LNCaP clone FGC (cell line): ENCODE measurements at regions not wholly inside any gene's neighbourhood (a gene's known extent, or its start where the extent isn't known, plus 50 kb on each side); places are given as distances from the start of the nearest gene placed in this dataset.

Source experiments
- DNase-seq: peaks from one replicate; pipeline ENCODE4 v3.0.0-alpha.2; 2011; ENCODE audit warnings: low read depth
- H3K4me3 ChIP-seq: 2 replicates; pipeline ENCODE4 v1.5.1; 2011; ENCODE audit warnings: mild to moderate bottlenecking, low read depth, low read length, control low read depth
- CTCF ChIP-seq: IDR thresholded peaks from 2 replicates; pipeline ENCODE4 v1.5.1; 2012; ENCODE audit warnings: mild to moderate bottlenecking; ENCODE audit not compliant: control insufficient read depth, insufficient read depth; ENCODE audit errors: extremely low read depth

GRCh38 chr14:34201909-34202637 is 251.2 kb upstream of the EGLN3 start:
- no peak for TF ChIP-seq CTCF
- no peak overlapping the region for H3K4me3 ChIP-seq
- no peak for DNase-seq

GRCh38 chr14:34199585-34199984 is 248.7 kb upstream of the EGLN3 start:
- no peak for DNase-seq
- no peak for TF ChIP-seq CTCF
- H3K4me3 ChIP-seq, result no peak overlapping the region

- H3K4me3 ChIP-seq, result no peak overlapping the region
- no peak for TF ChIP-seq CTCF
- DNase-seq, result no peak
Measured at GRCh38 chr14:34198096-34198495, 247.2 kb upstream of the EGLN3 start.

GRCh38 chr14:34195964-34196363 is 245.1 kb upstream of the EGLN3 start:
- DNase-seq, result no peak
- TF ChIP-seq CTCF, result no peak
- no peak overlapping the region for H3K4me3 ChIP-seq

GRCh38 chr14:34190717-34191116 is 239.8 kb upstream of the EGLN3 start:
- no peak for TF ChIP-seq CTCF
- no peak overlapping the region for H3K4me3 ChIP-seq
- DNase-seq, result no peak

GRCh38 chr14:34189866-34190265 is 239.0 kb upstream of the EGLN3 start:
- TF ChIP-seq CTCF, result no peak
- DNase-seq, result peak; percentile 48
- H3K4me3 ChIP-seq, result no peak overlapping the region

- no peak overlapping the region for H3K4me3 ChIP-seq
- DNase-seq, result no peak
- TF ChIP-seq CTCF, result no peak
Measured at GRCh38 chr14:34187519-34188044, 236.7 kb upstream of the EGLN3 start.
